ENCODE measurements at regions not wholly inside any gene's neighbourhood (a gene's known extent, or its start where the extent isn't known, plus 50 kb on each side); places are given as distances from the start of the nearest gene placed in this dataset.
"Not testable (repeated sequence)": the region's sequence is repeated elsewhere in the genome, so short reads cannot be mapped to it uniquely, and the experiment has no call there.

GRCh38 chr3:165603196-165603595 lies 234.0 kb downstream of the BCHE start:
- no peak overlapping the region for H3K27ac ChIP-seq
- H3K4me1 ChIP-seq: no peaks in the 10 kb centered on the region
- no peak for ATAC-seq
- no peak overlapping the region for H3K4me3 ChIP-seq
- TF ChIP-seq POLR2AphosphoS5 (IDR thresholded peaks at IDR 0.05) (no peak), EP300 (IDR thresholded peaks at IDR 0.05) (no peak), POLR2A (IDR thresholded peaks at IDR 0.05) (no peak), CTCF (IDR thresholded peaks at IDR 0.05) (no peak)
- WGBS, 2 donors (ENCODE audit: low coverage in 1 of 2): 83 to 97% methylated on average over 2 of the region's 2 CpGs
- H3K27me3 ChIP-seq: no peaks in the 10 kb centered on the region
- H3K36me3 ChIP-seq: no peaks in the 10 kb centered on the region
- no peaks in the 10 kb centered on the region for H3K9me3 ChIP-seq

GRCh38 chr3:165572566-165572965 lies 264.7 kb downstream of the BCHE start:
- no CpG with 5 or more reads among the region's 13 CpGs for WGBS, 2 donors (ENCODE audit: low coverage in 1 of 2)
- H3K4me3 ChIP-seq, H3K27ac ChIP-seq, H3K9me3 ChIP-seq, ATAC-seq, H3K4me1 ChIP-seq, H3K27me3 ChIP-seq, H3K36me3 ChIP-seq: not testable (repeated sequence)

DNA sequence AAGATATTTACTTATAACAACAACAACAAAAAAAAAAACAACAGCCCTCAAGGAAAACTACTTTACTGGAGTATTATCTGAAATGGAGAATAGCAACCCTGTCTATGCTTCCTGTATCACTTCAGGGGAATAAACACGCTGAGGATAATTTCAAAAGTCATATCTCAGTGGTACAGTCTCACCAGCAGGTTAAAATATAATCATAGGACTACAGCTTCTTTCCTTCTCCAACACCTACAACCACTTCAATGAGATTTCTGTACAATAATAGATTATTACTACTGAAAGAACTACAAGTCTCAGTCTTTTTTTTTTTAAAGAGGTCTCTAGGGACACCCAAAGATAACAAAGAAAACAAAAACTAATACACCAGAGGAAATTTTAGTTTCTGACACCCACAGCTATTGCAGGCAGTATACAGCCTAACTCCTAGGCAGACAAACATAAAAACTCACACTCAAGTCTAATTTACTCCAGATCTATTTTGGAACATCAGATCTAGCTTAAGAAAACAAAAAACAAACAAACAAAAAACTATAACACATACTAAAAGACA lies 268.2 kb downstream of the BCHE start:
- H3K4me1 ChIP-seq: no peaks in the 10 kb centered on the region
- H3K36me3 ChIP-seq: no peaks in the 10 kb centered on the region
- H3K27me3 ChIP-seq: no peaks in the 10 kb centered on the region
- TF ChIP-seq POLR2AphosphoS5 (IDR thresholded peaks at IDR 0.05) (no peak), EP300 (IDR thresholded peaks at IDR 0.05) (no peak), CTCF (IDR thresholded peaks at IDR 0.05) (no peak), POLR2A (IDR thresholded peaks at IDR 0.05) (no peak)
- no peak overlapping the region for H3K27ac ChIP-seq
- H3K9me3 ChIP-seq: no peaks in the 10 kb centered on the region
- H3K4me3 ChIP-seq: no peak overlapping the region
- WGBS, 2 donors (ENCODE audit: low coverage in 1 of 2): 46 to 73% methylated on average over 1 of the region's 1 CpG
- no peak for ATAC-seq

GRCh38 chr3:165555785-165556184 lies 281.4 kb downstream of the BCHE start:
- Histone ChIP-seq H3K27ac (no peak overlapping the region), H3K4me1 (peaks cover 0 to 7% (median 2%) of the 10 kb centered on the region in 3 donors), H3K9me3 (no peaks in the 10 kb centered on the region), H3K27me3 (no peaks in the 10 kb centered on the region), H3K4me3 (no peak overlapping the region), H3K36me3 (no peaks in the 10 kb centered on the region)
- WGBS, 2 donors (ENCODE audit: low coverage in 1 of 2): 65 to 86% methylated on average over 2 of the region's 2 CpGs
- TF ChIP-seq EP300 (IDR thresholded peaks at IDR 0.05) (no peak), POLR2A (IDR thresholded peaks at IDR 0.05) (no peak), CTCF (IDR thresholded peaks at IDR 0.05) (no peak)
- no peak for ATAC-seq

DNA sequence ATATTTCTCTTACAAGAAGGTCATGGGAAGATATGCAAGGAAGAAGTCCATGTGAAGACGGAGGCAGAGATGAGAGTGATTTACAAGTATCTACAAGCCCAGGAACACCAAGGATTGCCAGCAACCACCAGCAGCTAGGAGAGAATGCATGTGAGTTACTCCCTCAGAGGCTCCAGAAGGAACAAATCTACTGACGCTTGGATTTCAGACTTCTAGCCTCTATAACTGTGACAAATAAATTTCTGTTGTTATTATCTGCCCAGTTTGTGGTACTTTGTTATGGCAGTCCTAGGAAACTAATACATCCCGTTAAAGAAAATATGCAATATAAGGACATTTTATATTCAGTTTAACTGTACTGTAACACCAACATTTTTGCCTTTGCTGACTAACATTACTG lies 283.9 kb downstream of the BCHE start:
- no peaks in the 10 kb centered on the region for H3K36me3 ChIP-seq
- no peak overlapping the region for H3K27ac ChIP-seq
- H3K4me1 ChIP-seq: peaks cover 0 to 23% (median 5%) of the 10 kb centered on the region in 3 donors
- H3K27me3 ChIP-seq: no peaks in the 10 kb centered on the region
- TF ChIP-seq POLR2A (IDR thresholded peaks at IDR 0.05) (no peak), CTCF (IDR thresholded peaks at IDR 0.05) (no peak), POLR2AphosphoS5 (IDR thresholded peaks at IDR 0.05) (no peak), EP300 (IDR thresholded peaks at IDR 0.05) (no peak)
- H3K4me3 ChIP-seq: no peak overlapping the region
- no peaks in the 10 kb centered on the region for H3K9me3 ChIP-seq
- ATAC-seq: no peak
- WGBS, 2 donors (ENCODE audit: low coverage in 1 of 2): 82 to 92% methylated on average over 3 of the region's 3 CpGs

Measured in gastroesophageal sphincter (tissue), 4 donors.